Gastroesophageal sphincter (tissue), 3 donors: ENCODE measurements at regions not wholly inside any gene's neighbourhood (a gene's known extent, or its start where the extent isn't known, plus 50 kb on each side); places are given as distances from the start of the nearest gene placed in this dataset.

ENCODE experiments used
- CTCF ChIP-seq, 4 experiments: fragments of 200-600 bp in 2 of 4; fragments of 450-650 bp in 2 of 4; sonication (generic) in 1 of 4; IDR thresholded peaks; one replicate each; pipeline ENCODE4 v1.5.1; 2017 to 2019; ENCODE audit warnings: antibody characterized with exemption in 4 of 4, mild to moderate bottlenecking in 2 of 4, moderate library complexity in 2 of 4
- POLR2A ChIP-seq, 2 donors: fragments of 450-650 bp; IDR thresholded peaks; one replicate each; pipeline ENCODE4 v1.6.1; 2017; ENCODE audit warnings: antibody characterized with exemption in 2 of 2, mild to moderate bottlenecking in 2 of 2, moderate library complexity in 1 of 2
- POLR2AphosphoS5 ChIP-seq: sonication (generic); formaldehyde crosslinking; IDR thresholded peaks from one replicate; pipeline ENCODE4 v1.6.1; 2017; ENCODE audit warnings: antibody characterized with exemption

- TF ChIP-seq CTCF (IDR thresholded peaks at IDR 0.05), result no peak
- no peak for TF ChIP-seq POLR2AphosphoS5
- no peak for TF ChIP-seq POLR2A (IDR thresholded peaks at IDR 0.05)
Observed at GRCh38 chr6:9503111-9503761, 911.6 kb downstream of the TFAP2A start.
